GM19023 (cell line): ENCODE measurements at regions not wholly inside any gene's neighbourhood (a gene's known extent, or its start where the extent isn't known, plus 50 kb on each side); places are given as distances from the start of the nearest gene placed in this dataset.

Experiments
- ATAC-seq: cut with Tn5 transposase; IDR thresholded peaks from one replicate; pipeline ENCODE4 v1.9.1; 2021; ENCODE audit warnings: mild to moderate bottlenecking, moderate library complexity; ENCODE audit not compliant: unreplicated experiment

DNA sequence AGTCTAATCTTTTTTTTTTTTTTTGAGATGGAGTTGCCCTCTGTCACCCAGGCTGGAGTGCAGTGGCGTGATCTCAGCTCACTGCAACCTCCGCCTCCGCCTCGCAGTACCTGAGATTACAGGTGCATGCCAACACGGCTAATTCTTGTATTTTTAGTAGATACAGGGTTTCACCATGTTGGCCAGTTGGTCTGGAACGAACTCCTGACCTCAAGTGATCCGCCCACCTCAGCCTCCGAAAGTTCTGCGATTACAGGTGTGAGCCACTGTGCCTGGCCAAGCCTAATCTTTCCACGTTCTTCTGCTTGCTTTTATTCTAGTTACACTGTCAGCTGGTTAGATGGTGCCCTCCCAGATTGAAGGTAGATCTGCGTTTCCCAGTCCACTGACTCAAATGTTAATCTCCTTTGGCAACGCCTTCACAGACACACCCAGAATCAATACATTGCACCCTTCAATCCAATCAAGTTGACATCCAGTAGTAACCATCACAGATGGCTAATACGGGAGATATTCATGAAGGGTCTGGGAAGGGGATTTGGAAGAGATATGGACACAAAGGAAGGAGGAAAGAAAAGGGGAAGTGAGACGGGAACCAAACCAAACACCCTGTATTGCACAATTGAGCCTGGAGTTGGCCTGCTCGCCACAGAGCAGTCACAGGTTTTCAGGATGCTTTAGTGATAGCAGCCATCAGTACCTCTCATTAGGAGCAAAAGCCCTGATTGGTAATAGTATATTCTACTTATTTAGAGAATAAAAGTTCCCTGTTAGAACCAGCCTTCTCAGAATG, 229.8 kb downstream of the PIK3C3 start:
- no peak for ATAC-seq

GRCh38 chr18:42185486-42185885, 230.5 kb downstream of the PIK3C3 start:
- no peak for ATAC-seq

- ATAC-seq: peak; percentile 88
Observed at GRCh38 chr18:42187611-42188380, 232.8 kb downstream of the PIK3C3 start.

DNA sequence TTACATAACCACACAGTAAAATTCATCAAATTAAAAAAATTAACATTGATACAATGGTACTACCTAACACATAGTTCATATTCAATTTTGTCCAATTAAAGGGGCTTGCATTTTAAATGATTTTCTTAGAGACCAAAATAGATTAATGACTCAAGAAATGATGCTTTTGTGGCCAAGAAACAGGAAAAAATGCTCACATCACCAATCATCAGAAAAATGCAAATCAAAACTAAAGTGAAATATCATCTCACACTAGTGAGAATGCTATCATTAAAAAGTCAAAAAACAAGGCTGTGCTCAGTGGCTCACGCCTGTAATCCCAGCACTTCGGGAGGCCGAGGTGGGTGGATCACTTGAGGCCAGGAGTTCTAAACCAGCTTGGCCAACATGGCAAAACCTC, 235.6 kb downstream of the PIK3C3 start:
- ATAC-seq: no peak

DNA sequence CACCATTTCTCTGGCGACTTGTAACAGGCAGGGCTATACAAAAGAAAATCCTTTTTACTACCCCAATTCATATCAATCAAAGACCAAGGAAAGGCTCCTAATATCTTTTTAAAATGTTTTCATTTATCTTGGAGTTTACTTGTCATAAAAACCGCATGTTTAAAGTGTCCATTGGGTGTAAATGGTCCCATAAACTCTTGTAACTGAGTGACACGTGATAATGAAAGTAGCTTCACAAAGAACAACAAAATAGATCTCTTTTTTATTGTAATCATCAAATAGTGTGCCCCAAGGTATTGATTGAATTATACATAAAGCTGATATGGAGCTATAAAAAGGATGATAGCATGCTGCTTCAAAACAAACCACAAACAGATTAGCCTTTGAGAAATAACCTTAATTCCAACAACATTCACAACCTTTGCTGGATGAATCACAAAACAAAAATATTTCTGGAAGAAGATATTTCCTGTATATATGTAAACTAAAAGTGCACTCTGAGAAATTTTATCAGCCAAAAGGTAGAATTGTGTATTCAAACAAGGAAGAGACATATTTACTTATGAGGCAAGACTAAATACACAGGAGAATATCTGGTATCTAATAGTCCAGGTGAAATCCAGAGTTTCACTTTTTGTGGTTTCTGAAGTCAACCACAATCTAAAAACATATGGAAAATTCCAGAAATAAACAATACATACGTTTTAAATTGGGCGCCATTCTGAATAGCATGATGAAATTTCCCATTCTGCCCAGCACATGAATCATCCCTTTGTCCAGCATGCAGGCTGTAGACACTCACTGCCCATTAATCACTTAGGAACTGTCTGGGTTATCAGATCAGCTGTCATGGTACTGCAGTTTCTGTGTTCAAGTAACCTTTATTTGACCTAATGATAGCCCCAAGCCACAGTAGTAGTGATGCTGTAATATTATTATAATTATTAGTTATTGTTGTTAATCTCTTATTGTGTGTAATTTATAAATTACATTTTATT, 237.5 kb downstream of the PIK3C3 start:
- ATAC-seq: no peak

- no peak for ATAC-seq
Observed at GRCh38 chr18:42196651-42197050, 241.6 kb downstream of the PIK3C3 start.

DNA sequence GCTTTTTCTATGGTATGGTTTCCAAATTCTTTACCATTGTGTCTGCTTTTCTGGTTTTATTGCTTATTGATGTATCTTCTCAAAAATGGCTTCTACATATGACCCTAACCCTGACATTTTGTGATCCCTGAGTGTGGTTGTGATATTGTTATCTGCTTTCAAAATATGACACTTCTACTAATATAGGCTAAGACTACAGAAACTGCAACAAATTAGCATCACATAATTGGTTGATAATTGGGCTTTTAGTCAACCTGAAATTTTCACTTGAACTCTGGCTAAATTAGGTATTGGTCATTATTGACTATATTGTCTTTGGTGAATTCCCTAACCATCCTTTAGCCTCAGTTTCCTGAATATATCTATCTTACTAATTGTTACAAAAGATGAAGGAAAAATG, 246.1 kb downstream of the PIK3C3 start:
- ATAC-seq: no peak

GRCh38 chr18:42211201-42211600, 256.2 kb downstream of the PIK3C3 start:
- ATAC-seq: no peak

- no peak for ATAC-seq
Observed at GRCh38 chr18:42222557-42222956, 267.5 kb downstream of the PIK3C3 start.

DNA sequence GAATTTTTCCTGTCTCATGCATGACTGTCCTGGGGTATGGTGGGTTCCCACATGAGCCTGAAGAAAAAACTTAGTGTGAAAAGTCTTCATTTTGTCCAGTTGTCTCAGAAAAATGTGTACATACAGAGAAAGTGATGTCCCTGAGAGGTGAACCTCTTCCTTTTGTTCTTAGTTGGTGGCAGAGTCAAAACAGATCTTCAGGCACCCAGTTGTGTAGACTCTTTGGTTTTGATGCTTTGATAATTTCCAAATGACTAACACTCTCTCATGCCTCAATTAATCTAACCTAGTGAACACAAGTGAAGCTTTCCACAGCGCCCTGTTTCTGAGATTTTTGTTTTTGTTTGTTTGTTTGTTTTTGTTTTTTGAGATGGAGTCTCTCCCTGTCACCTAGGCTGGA, 273.5 kb downstream of the PIK3C3 start:
- peak; percentile 41 for ATAC-seq

DNA sequence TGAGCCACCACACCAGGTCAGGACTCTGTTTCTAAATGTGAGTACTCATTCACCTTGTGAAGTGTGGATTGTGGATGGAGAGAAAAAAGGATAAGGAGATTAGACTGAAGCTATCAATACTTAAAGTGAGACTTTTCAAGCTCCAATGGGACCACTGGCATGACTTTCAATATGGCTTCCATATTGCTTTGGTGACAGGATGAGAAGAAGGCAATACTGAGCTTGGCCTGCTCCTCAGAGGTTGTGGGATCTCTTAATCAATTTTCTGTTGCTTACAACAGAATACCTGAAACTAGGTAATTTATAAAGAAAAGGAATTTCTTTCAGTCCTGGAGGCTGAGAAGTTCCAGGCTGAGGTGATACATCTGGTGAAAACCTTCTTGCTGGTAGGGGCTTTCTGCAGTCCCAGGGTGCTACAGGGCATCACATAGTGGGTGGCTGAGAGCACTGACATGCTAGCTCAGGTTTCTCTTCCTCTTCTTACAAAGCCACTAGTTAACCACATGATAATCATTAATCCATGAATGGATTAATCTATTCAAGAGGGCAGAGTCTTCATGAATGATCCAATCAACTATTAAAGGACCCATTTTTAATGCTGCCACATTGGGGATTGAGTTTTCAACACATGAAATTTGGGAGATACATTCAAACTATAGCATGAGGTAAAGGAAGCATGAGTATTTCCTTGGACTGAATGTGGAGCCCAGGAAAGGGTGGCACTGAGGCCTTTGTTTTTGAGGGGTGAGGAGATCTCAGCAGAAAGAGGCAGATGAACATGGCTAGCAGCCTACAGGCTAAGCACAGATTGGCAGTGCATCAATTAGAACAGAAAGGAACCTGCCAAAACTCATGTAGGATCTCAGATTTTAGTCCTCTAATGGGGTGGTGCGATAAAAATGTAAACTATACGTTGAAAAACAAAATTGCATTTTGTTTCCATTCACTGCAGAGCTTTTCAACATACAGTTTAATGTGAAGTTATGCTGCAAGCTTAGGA, 274.5 kb downstream of the PIK3C3 start:
- ATAC-seq: peak; percentile 99

DNA sequence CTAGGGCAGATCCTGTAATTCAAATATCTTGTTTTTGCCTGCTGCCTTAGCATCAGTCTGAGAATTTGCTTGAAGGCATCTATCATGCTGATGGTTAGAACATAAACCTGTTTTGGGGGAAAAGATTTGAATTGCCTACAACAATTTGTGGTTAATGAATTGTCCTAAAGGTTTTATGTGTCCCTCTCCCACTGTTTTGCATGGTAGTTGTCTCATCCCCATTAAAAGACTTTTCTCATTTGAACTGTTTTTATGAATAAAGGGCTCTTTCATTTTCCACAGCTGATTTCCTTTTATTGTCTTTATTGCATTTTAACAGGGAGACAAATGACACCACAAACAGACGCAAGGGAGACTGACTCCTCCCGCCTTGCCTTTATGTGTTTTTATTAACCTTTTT, 275.6 kb downstream of the PIK3C3 start:
- ATAC-seq: no peak

DNA sequence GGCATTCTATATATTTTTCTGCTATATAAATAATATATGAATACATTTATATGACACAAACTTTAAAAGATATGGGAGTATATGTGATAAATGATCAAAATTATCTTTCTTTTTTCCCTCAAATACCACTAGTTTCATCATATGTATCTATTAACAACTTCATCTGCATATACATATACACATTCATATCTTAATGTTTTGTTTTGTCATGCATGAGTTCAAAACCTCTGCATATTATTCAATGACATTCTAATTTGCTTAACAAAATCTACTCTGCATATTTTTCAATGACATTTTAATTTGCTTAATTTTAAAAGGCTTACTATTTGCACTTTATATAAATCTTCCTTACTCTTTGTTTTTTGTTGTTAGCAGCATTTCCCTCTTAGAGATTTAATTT, 276.2 kb downstream of the PIK3C3 start:
- ATAC-seq: no peak

GRCh38 chr18:42231796-42232195, 276.8 kb downstream of the PIK3C3 start:
- ATAC-seq: no peak

DNA sequence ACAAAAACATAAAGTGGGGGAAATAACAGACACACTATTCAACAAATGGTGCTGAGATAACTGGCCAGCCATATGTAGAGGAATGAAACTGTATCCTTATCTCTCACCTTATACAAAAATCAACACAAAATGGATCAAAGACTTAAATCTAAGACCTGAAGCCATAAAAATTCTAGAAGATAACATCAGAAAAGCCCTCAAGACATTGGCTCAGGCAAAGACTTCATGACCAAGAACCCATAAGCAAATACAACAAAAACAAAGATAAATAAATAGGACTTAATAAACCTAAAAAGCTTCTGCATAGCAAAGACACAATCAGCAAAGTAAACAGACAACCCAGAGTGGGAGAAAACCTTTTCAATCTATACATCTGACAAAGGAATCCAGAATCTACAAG, 278.9 kb downstream of the PIK3C3 start:
- no peak for ATAC-seq

DNA sequence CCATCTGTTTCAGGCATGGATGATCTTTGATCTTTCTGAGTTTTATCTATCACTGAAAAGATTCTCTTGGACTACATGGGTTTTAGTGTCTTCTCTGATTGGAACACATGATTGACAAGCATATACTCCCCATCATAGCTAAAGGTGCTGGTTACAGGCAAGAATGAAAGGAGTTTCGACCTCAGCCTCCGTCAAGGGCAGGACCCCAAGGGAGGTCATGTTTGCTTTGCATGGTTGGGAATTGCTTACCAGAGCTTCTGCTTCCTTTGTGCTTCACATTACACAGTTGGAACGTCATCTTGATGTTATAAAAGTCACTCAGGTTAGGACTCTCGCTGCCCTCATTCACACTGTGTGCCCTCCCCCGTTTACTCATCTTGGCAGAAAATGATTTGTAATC, 287.7 kb downstream of the PIK3C3 start:
- no peak for ATAC-seq

GRCh38 chr18:42245137-42245536, 290.1 kb downstream of the PIK3C3 start:
- no peak for ATAC-seq

DNA sequence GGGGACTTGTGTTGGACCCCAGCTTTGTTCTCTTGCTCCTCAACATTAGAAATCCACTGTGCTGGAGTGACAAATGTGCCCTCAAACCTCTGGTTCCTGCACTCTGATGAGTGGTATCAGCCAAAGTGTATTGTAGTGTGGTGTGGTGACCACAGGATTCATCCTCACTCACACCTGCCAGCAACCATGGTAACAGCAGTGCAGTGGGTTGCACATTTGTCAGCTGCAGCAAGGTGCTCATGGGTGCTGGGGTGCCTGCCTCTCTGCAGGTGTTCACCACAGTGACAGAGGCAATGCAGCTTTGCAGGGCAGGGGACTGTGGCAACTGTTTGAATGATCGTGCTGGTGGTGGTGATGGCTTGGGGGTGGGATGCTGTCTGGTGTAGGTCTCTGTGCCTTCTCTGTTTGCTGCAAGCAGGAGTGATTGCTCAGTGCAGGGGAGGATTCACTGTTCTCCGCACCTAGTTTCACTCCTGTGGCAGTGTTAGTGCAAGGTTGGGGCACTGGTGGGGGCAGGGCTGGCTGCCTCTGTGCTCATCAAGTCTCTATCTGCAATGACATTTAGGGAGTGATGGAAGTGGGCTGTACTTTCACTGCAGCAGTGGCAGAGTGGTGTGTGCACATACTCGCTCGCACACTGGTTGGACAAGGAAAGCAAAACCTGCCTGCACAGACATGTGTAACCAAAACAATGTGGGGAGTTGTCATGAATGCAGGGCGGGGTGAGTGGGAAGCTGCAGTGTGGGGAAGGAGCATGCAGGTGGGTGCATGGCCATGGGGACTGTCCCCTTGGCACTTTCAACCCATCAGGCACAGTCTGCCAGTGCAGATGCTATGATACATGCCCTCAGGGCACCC, 301.1 kb downstream of the PIK3C3 start:
- ATAC-seq: no peak
